IPS-NIHi7 (cell line): ENCODE measurements at regions not wholly inside any gene's neighbourhood (a gene's known extent, or its start where the extent isn't known, plus 50 kb on each side); places are given as distances from the start of the nearest gene placed in this dataset.
"Not testable (repeated sequence)": the region's sequence is repeated elsewhere in the genome, so short reads cannot be mapped to it uniquely, and the experiment has no call there.

Experiments
- DNase-seq: peaks from one replicate; pipeline ENCODE4 v3.0.0; 2012; ENCODE audit warnings: mixed read lengths; ENCODE audit errors: extremely low spot score

- DNase-seq: no peak
Observed at GRCh38 chr2:35582637-35583036, 772.9 kb upstream of the CRIM1 start.

GRCh38 chr2:35580956-35581355 lies 774.6 kb upstream of the CRIM1 start:
- no peak for DNase-seq

GRCh38 chr2:35568574-35568973 lies 787.0 kb upstream of the CRIM1 start:
- not testable (repeated sequence) for DNase-seq

GRCh38 chr2:35562488-35562887 lies 793.1 kb upstream of the CRIM1 start:
- DNase-seq: no peak

- DNase-seq: no peak
Observed at GRCh38 chr2:35548171-35548570, 807.4 kb upstream of the CRIM1 start.

- no peak for DNase-seq
Observed at GRCh38 chr2:35545301-35545700, 810.3 kb upstream of the CRIM1 start.

GRCh38 chr2:35538796-35539195 lies 816.8 kb upstream of the CRIM1 start:
- no peak for DNase-seq

GRCh38 chr2:35530615-35531135 lies 824.9 kb upstream of the CRIM1 start:
- no peak for DNase-seq

- no peak for DNase-seq
Observed at GRCh38 chr2:35526741-35527140, 828.8 kb upstream of the CRIM1 start.

- peak; percentile 23 for DNase-seq
Observed at GRCh38 chr2:35522450-35522849, 833.1 kb upstream of the CRIM1 start.

GRCh38 chr2:35510636-35511035 lies 844.9 kb upstream of the CRIM1 start:
- no peak for DNase-seq

GRCh38 chr2:35508601-35509000 lies 847.0 kb upstream of the CRIM1 start:
- no peak for DNase-seq

- no peak for DNase-seq
Observed at GRCh38 chr2:35504419-35504818, 851.2 kb upstream of the CRIM1 start.

- DNase-seq: no peak
Observed at GRCh38 chr2:35503738-35504199, 851.8 kb upstream of the CRIM1 start.

GRCh38 chr2:35503311-35503710 lies 852.3 kb upstream of the CRIM1 start:
- DNase-seq: no peak

- DNase-seq: no peak
Observed at GRCh38 chr2:35501076-35501475, 854.5 kb upstream of the CRIM1 start.

GRCh38 chr2:35496022-35496421 lies 859.6 kb upstream of the CRIM1 start:
- no peak for DNase-seq

- DNase-seq: peak; percentile 35
Observed at GRCh38 chr2:35495182-35495581, 860.4 kb upstream of the CRIM1 start.

GRCh38 chr2:35478121-35478520 lies 877.5 kb upstream of the CRIM1 start:
- DNase-seq: not testable (repeated sequence)

GRCh38 chr2:35468245-35468644 lies 887.3 kb upstream of the CRIM1 start:
- no peak for DNase-seq

GRCh38 chr2:35463805-35464596 lies 891.6 kb upstream of the CRIM1 start:
- DNase-seq: no peak

GRCh38 chr2:35462226-35462998 lies 893.2 kb upstream of the CRIM1 start:
- no peak for DNase-seq

GRCh38 chr2:35461406-35461805 lies 894.2 kb upstream of the CRIM1 start:
- no peak for DNase-seq
